ENCODE measurements at regions not wholly inside any gene's neighbourhood (a gene's known extent, or its start where the extent isn't known, plus 50 kb on each side); places are given as distances from the start of the nearest gene placed in this dataset.

DNA sequence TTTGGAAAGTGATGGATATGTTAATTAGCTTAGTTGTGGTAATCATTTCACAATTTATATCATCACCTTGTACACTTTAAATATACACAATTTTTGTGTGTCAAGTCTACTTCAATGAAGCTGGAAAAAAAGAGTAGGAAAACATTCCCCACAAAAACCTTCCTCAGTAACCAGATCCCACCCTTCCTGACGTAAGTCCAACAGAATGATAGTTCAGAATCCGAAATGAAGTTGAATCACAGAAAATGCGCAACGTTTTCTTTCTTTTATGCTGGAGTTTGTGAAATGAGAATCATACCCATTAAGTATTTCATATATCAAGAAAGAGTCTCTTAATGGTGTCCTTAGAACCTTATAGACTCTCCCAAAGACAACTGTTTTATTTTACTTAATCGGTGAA is 292.9 kb downstream of the USP46 start:
- no peaks in the 10 kb centered on the region for H3K9me3 ChIP-seq (ENCODE audit: low read length)
- TF ChIP-seq EZH2phosphoT487 (IDR thresholded peaks at IDR 0.05; ENCODE audit: borderline replicate concordance, low read length) (no peak), EZH2 (IDR thresholded peaks at IDR 0.05; ENCODE audit: low read length, unreplicated experiment) (no peak)
- TF ChIP-seq, protein P1, sequence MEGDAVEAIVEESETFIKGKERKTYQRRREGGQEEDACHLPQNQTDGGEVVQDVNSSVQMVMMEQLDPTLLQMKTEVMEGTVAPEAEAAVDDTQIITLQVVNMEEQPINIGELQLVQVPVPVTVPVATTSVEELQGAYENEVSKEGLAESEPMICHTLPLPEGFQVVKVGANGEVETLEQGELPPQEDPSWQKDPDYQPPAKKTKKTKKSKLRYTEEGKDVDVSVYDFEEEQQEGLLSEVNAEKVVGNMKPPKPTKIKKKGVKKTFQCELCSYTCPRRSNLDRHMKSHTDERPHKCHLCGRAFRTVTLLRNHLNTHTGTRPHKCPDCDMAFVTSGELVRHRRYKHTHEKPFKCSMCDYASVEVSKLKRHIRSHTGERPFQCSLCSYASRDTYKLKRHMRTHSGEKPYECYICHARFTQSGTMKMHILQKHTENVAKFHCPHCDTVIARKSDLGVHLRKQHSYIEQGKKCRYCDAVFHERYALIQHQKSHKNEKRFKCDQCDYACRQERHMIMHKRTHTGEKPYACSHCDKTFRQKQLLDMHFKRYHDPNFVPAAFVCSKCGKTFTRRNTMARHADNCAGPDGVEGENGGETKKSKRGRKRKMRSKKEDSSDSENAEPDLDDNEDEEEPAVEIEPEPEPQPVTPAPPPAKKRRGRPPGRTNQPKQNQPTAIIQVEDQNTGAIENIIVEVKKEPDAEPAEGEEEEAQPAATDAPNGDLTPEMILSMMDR (conservative IDR thresholded peaks at IDR 0.05; ENCODE audit: low read depth, low read length), result no peak
- H3K27me3 ChIP-seq (ENCODE audit: low read length), result peaks cover 17% of the 10 kb centered on the region
- H3K4me3 ChIP-seq (ENCODE audit: low read length), result no peak overlapping the region
- 0 out of 2 replicates have a peak, but pooled peaks cover 11% of the 10 kb centered on the region for H3K9me2 ChIP-seq (replicated peaks; ENCODE audit: low read length)
- H3K4me1 ChIP-seq (ENCODE audit: insufficient read depth, low read length), result no peaks in the 10 kb centered on the region
- H4K20me1 ChIP-seq (ENCODE audit: low read length), result no peaks in the 10 kb centered on the region
- BruUV-seq (replicated peaks), result no TSS peak
- POLR2A ChIA-PET (ENCODE audit: unreplicated experiment), result no interaction called here
- ATAC-seq, result no peak
- H3K36me3 ChIP-seq (ENCODE audit: low read depth, low read length), result no peaks in the 10 kb centered on the region
- no peak overlapping the region for H2AFZ ChIP-seq (ENCODE audit: low read length)
- DNase-seq, result no peak
- no peaks in the 10 kb centered on the region for H3K79me2 ChIP-seq (ENCODE audit: low read length)
- no peak overlapping the region for H3K9ac ChIP-seq (ENCODE audit: low read length)
- intact Hi-C loops (cut with micrococcal nuclease), result no loop called here
- H3K4me2 ChIP-seq (ENCODE audit: low read length), result no peak overlapping the region
- no peaks in the 10 kb centered on the region for H3F3A ChIP-seq (ENCODE audit: low read length, unreplicated experiment)
- CTCF ChIA-PET, result no interaction called here
- H3K27ac ChIP-seq (ENCODE audit: low read length), result no peak overlapping the region

DNA sequence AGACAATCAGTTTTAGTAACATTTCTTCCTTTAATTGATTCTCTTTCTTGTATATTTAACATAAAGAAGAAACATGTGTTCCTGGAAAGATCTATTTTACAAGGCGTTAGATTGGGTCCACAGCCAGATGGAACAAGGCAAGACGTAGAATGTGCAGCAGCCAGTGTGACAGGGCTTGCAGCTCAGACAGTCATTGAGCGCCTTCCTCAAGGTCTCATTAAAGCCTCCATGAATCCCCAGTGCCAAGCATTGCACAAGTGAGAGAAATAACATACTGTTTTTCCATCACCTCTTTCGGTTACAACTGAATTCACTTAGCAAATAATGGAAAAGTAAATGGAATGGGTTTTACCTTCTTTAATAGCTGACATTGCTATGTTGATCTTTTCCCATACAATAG is 292.5 kb downstream of the USP46 start:
- no peak overlapping the region for H3K9ac ChIP-seq (ENCODE audit: low read length)
- DNase-seq, result no peak
- intact Hi-C loops (cut with micrococcal nuclease), result no loop called here
- TF ChIP-seq, protein P1 (conservative IDR thresholded peaks at IDR 0.05; ENCODE audit: low read depth, low read length), result no peak
- TF ChIP-seq EZH2 (IDR thresholded peaks at IDR 0.05; ENCODE audit: low read length, unreplicated experiment), result no peak
- no peak for TF ChIP-seq EZH2phosphoT487 (IDR thresholded peaks at IDR 0.05; ENCODE audit: borderline replicate concordance, low read length)
- no peaks in the 10 kb centered on the region for H3F3A ChIP-seq (ENCODE audit: low read length, unreplicated experiment)
- H3K4me3 ChIP-seq (ENCODE audit: low read length), result no peak overlapping the region
- no peak overlapping the region for H2AFZ ChIP-seq (ENCODE audit: low read length)
- no peaks in the 10 kb centered on the region for H3K79me2 ChIP-seq (ENCODE audit: low read length)
- H3K27me3 ChIP-seq (ENCODE audit: low read length), result peaks cover 18% of the 10 kb centered on the region
- H4K20me1 ChIP-seq (ENCODE audit: low read length), result no peaks in the 10 kb centered on the region
- H3K36me3 ChIP-seq (ENCODE audit: low read depth, low read length), result no peaks in the 10 kb centered on the region
- H3K9me2 ChIP-seq (replicated peaks; ENCODE audit: low read length), result 0 out of 2 replicates have a peak, but pooled peaks cover 11% of the 10 kb centered on the region
- ChIA-PET POLR2A (ENCODE audit: unreplicated experiment) (no interaction called here), CTCF (no interaction called here)
- no peaks in the 10 kb centered on the region for H3K9me3 ChIP-seq (ENCODE audit: low read length)
- no peak for ATAC-seq
- no peak overlapping the region for H3K27ac ChIP-seq (ENCODE audit: low read length)
- no peak overlapping the region for H3K4me2 ChIP-seq (ENCODE audit: low read length)
- no peaks in the 10 kb centered on the region for H3K4me1 ChIP-seq (ENCODE audit: insufficient read depth, low read length)
- BruUV-seq (replicated peaks), result no TSS peak

DNA sequence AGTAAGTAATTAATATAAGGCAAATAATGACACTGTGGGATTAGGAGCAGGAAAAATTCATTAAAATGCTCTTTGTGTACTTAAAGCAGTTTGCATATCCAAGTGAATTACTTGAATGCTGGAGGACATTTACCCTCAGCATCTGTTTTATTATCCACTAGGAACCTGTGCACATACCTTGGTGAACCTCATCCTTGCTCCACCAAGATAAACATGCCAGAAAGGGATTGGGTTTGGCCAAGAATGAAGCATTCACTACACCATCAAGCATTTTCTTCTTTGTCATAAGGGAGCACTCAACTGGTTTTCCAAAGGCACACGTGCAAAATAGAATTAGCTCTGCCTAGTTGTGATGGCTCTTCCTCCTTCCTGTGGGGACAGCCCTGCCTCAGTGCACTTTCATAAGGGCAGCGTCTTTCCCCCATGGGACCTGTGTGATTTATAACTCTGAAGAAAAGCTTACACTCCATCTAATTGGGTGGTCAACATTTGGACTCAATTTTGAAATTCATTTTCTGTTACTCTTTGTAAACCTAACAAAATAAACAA is 291.7 kb downstream of the USP46 start:
- no TSS peak for BruUV-seq (replicated peaks)
- H3K9me3 ChIP-seq (ENCODE audit: low read length), result no peaks in the 10 kb centered on the region
- intact Hi-C loops (cut with micrococcal nuclease), result no loop called here
- no peaks in the 10 kb centered on the region for H3F3A ChIP-seq (ENCODE audit: low read length, unreplicated experiment)
- no peak overlapping the region for H3K9ac ChIP-seq (ENCODE audit: low read length)
- no peaks in the 10 kb centered on the region for H3K4me1 ChIP-seq (ENCODE audit: insufficient read depth, low read length)
- no peaks in the 10 kb centered on the region for H3K79me2 ChIP-seq (ENCODE audit: low read length)
- TF ChIP-seq EZH2phosphoT487 (IDR thresholded peaks at IDR 0.05; ENCODE audit: borderline replicate concordance, low read length) (no peak), EZH2 (IDR thresholded peaks at IDR 0.05; ENCODE audit: low read length, unreplicated experiment) (no peak)
- TF ChIP-seq, protein P1 (conservative IDR thresholded peaks at IDR 0.05; ENCODE audit: low read depth, low read length), result no peak
- ChIA-PET CTCF (no interaction called here), POLR2A (ENCODE audit: unreplicated experiment) (no interaction called here)
- no peak for ATAC-seq
- no peaks in the 10 kb centered on the region for H4K20me1 ChIP-seq (ENCODE audit: low read length)
- H3K4me3 ChIP-seq (ENCODE audit: low read length), result no peak overlapping the region
- H3K27me3 ChIP-seq (ENCODE audit: low read length), result peaks cover 18% of the 10 kb centered on the region
- 0 out of 2 replicates have a peak, but pooled peaks cover 11% of the 10 kb centered on the region for H3K9me2 ChIP-seq (replicated peaks; ENCODE audit: low read length)
- no peak overlapping the region for H2AFZ ChIP-seq (ENCODE audit: low read length)
- no peak for DNase-seq
- no peak overlapping the region for H3K4me2 ChIP-seq (ENCODE audit: low read length)
- no peak overlapping the region for H3K27ac ChIP-seq (ENCODE audit: low read length)
- no peaks in the 10 kb centered on the region for H3K36me3 ChIP-seq (ENCODE audit: low read depth, low read length)
